OCI-LY7 (cell line): ENCODE measurements at regions not wholly inside any gene's neighbourhood (a gene's known extent, or its start where the extent isn't known, plus 50 kb on each side); places are given as distances from the start of the nearest gene placed in this dataset.
"Not testable (repeated sequence)": the region's sequence is repeated elsewhere in the genome, so short reads cannot be mapped to it uniquely, and the experiment has no call there.

Experiments used
- BruUV-seq: library from RNA; stranded (reverse); fragments of 400-500 nt; replicated peaks from 2 replicates; lab custom pipeline; 2021; lab: Mats Ljungman, UMichigan
- CTCF ChIA-PET: fragments of 300-600 bp; sonication (Branson Sonifier 250); formaldehyde crosslinking; loops from one replicate; lab custom pipeline; 2022; ENCODE audit warnings: antibody characterized with exemption; ENCODE audit not compliant: unreplicated experiment; lab: Charles Lee
- POLR2A ChIA-PET: fragments of 300-600 bp; sonication (Branson Sonifier 250); formaldehyde crosslinking; loops from one replicate; lab custom pipeline; 2022; ENCODE audit warnings: antibody characterized with exemption; lab: Charles Lee
- DNase-seq: peaks from one replicate; pipeline ENCODE4 v3.0.0-alpha.2; 2015; ENCODE audit warnings: low spot score
- H2AFZ ChIP-seq: fragments of 200-600 bp; sonication (generic), shearing (Covaris generic); 2 replicates; pipeline ENCODE4 v1.6.1; 2014; ENCODE audit warnings: mild to moderate bottlenecking, antibody characterized with exemption, low read length, moderate library complexity
- H3K27ac ChIP-seq: fragments of 200-600 bp; sonication (generic); 2 replicates; pipeline ENCODE4 v1.5.1; 2014; ENCODE audit warnings: mixed run types, low read depth, mild to moderate bottlenecking, moderate library complexity, low read length, inconsistent platforms; ENCODE audit not compliant: poor library complexity, severe bottlenecking
- H3K36me3 ChIP-seq: fragments of 200-600 bp; sonication (generic); 2 replicates; pipeline ENCODE4 v1.6.1; 2014; ENCODE audit warnings: mild to moderate bottlenecking, antibody characterized with exemption, low read length, moderate library complexity, mixed read lengths; ENCODE audit not compliant: insufficient read depth
- H3K4me1 ChIP-seq: fragments of 200-600 bp; sonication (generic); 2 replicates; pipeline ENCODE4 v1.5.1; 2014; ENCODE audit warnings: mild to moderate bottlenecking, low read length; ENCODE audit not compliant: insufficient read depth, poor library complexity, severe bottlenecking
- H3K4me2 ChIP-seq: fragments of 200-600 bp; sonication (generic); 2 replicates; pipeline ENCODE4 v1.6.1; 2014; ENCODE audit warnings: mild to moderate bottlenecking, low read length
- H3K4me3 ChIP-seq: fragments of 200-600 bp; sonication (generic); 2 replicates; pipeline ENCODE4 v1.5.1; 2014; ENCODE audit warnings: mild to moderate bottlenecking, low read depth, low read length; ENCODE audit not compliant: poor library complexity, severe bottlenecking
- H3K79me2 ChIP-seq: fragments of 200-600 bp; sonication (generic); 2 replicates; pipeline ENCODE4 v1.6.1; 2016; ENCODE audit warnings: low read depth, mild to moderate bottlenecking, low read length, moderate library complexity, mixed read lengths; ENCODE audit not compliant: insufficient read depth
- H3K9me2 ChIP-seq: fragments of 200-600 bp; sonication (generic); 2 replicates; pipeline ENCODE4 v1.6.1; 2016; ENCODE audit warnings: mild to moderate bottlenecking, low read length, mixed read lengths; ENCODE audit not compliant: insufficient read depth
- H3K9me3 ChIP-seq: fragments of 200-600 bp; sonication (generic); 2 replicates; pipeline ENCODE4 v1.6.1; 2014; ENCODE audit warnings: mild to moderate bottlenecking, mixed run types, low read length, mixed read lengths
- H4K20me1 ChIP-seq: fragments of 200-600 bp; sonication (generic); 2 replicates; pipeline ENCODE4 v1.6.1; 2014; ENCODE audit warnings: mild to moderate bottlenecking, antibody characterized with exemption, low read length, moderate library complexity, mixed read lengths; ENCODE audit not compliant: insufficient read depth
- CTCF ChIP-seq: fragments of 200-600 bp; sonication (generic); conservative IDR thresholded peaks from 2 replicates; pipeline ENCODE4 v1.5.1; 2014; ENCODE audit warnings: mild to moderate bottlenecking, antibody characterized with exemption, low read length, moderate library complexity, mixed read lengths
- EZH2phosphoT487 ChIP-seq: fragments of 200-600 bp; sonication (generic); IDR thresholded peaks from 2 replicates; pipeline ENCODE4 v1.6.1; 2018; ENCODE audit warnings: low read depth, borderline replicate concordance, mild to moderate bottlenecking, mixed run types, antibody characterized with exemption, low read length, moderate library complexity, mixed read lengths
- intact Hi-C: fragments of 100-400 bp; cut with micrococcal nuclease; formaldehyde crosslinking; loops from one replicate; pipeline ENCODE4 v1.10.0; 2022; ENCODE audit not compliant: unreplicated experiment

- H4K20me1 ChIP-seq = no peaks in the 10 kb centered on the region
- no peak for DNase-seq
- no peaks in the 10 kb centered on the region for H3K79me2 ChIP-seq
- intact Hi-C loops = no loop called here
- POLR2A ChIA-PET = no interaction called here
- H3K27ac ChIP-seq = no peak overlapping the region
- H3K4me1 ChIP-seq = no peaks in the 10 kb centered on the region
- H3K9me2 ChIP-seq = no peaks in the 10 kb centered on the region
- no peaks in the 10 kb centered on the region for H3K9me3 ChIP-seq
- TF ChIP-seq CTCF (no peak), EZH2phosphoT487 (no peak)
- BruUV-seq = no TSS peak
- no peak overlapping the region for H2AFZ ChIP-seq
- no peaks in the 10 kb centered on the region for H3K36me3 ChIP-seq
- no peak overlapping the region for H3K4me2 ChIP-seq
- no peak overlapping the region for H3K4me3 ChIP-seq
- CTCF ChIA-PET = no interaction called here
Measured at GRCh38 chr2:234695981-234696380, 199.1 kb upstream of the ARL4C start.

GRCh38 chr2:234694244-234695013 lies 197.5 kb upstream of the ARL4C start:
- ChIA-PET CTCF (no interaction called here), POLR2A (interaction anchor here (0.6 kb wide), 1 partner anchor 26 kb away, joined by 3 read pairs; no protein-coding TSS in a partner anchor)
- Histone ChIP-seq H3K27ac (no peak overlapping the region), H3K79me2 (no peaks in the 10 kb centered on the region), H3K9me2 (no peaks in the 10 kb centered on the region), H4K20me1 (no peaks in the 10 kb centered on the region), H3K4me2 (no peak overlapping the region), H3K4me1 (no peaks in the 10 kb centered on the region), H2AFZ (no peak overlapping the region), H3K9me3 (no peaks in the 10 kb centered on the region), H3K4me3 (no peak overlapping the region), H3K36me3 (no peaks in the 10 kb centered on the region)
- BruUV-seq = no TSS peak
- TF ChIP-seq CTCF (no peak), EZH2phosphoT487 (no peak)
- intact Hi-C loops = no loop called here
- DNase-seq = no peak

- H3K4me2 ChIP-seq, H2AFZ ChIP-seq, DNase-seq, H3K9me3 ChIP-seq, BruUV-seq, CTCF ChIA-PET, H3K36me3 ChIP-seq, H3K9me2 ChIP-seq, H3K4me3 ChIP-seq, H3K79me2 ChIP-seq, POLR2A ChIA-PET, intact Hi-C loops, H3K27ac ChIP-seq, H4K20me1 ChIP-seq, H3K4me1 ChIP-seq: not testable (repeated sequence)
Measured at GRCh38 chr2:234693681-234694190, 196.9 kb upstream of the ARL4C start.

- H3K9me3 ChIP-seq, H3K9me2 ChIP-seq, DNase-seq, H3K36me3 ChIP-seq, POLR2A ChIA-PET, H4K20me1 ChIP-seq, BruUV-seq, intact Hi-C loops, H3K4me1 ChIP-seq, CTCF ChIA-PET, H3K79me2 ChIP-seq, H3K4me2 ChIP-seq, H2AFZ ChIP-seq, H3K4me3 ChIP-seq, H3K27ac ChIP-seq: not testable (repeated sequence)
Measured at GRCh38 chr2:234693191-234693590, 196.3 kb upstream of the ARL4C start.
